AG09319 (cell line): ENCODE measurements at regions not wholly inside any gene's neighbourhood (a gene's known extent, or its start where the extent isn't known, plus 50 kb on each side); places are given as distances from the start of the nearest gene placed in this dataset.

Source experiments
- DNase-seq: peaks from one replicate; pipeline ENCODE4 v3.0.0-alpha.2; 2010; ENCODE audit warnings: low read depth; ENCODE audit errors: extremely low read depth
- CTCF ChIP-seq: IDR thresholded peaks from 2 replicates; pipeline ENCODE4 v1.5.1; 2011; ENCODE audit warnings: low read depth, mild to moderate bottlenecking, inconsistent platforms, low read length, moderate library complexity

- no peak for DNase-seq
- no peak for TF ChIP-seq CTCF
Observed at GRCh38 chr4:38189445-38189844, 229.2 kb downstream of the PTTG2 start.

GRCh38 chr4:38190717-38191178 lies 230.6 kb downstream of the PTTG2 start:
- peak; percentile 16 for DNase-seq
- TF ChIP-seq CTCF, result no peak

GRCh38 chr4:38192516-38192915 lies 232.3 kb downstream of the PTTG2 start:
- no peak for TF ChIP-seq CTCF
- no peak for DNase-seq

- DNase-seq, result no peak
Observed at GRCh38 chr4:38193236-38193863, 233.2 kb downstream of the PTTG2 start.

GRCh38 chr4:38194047-38194602 lies 233.9 kb downstream of the PTTG2 start:
- no peak for TF ChIP-seq CTCF
- no peak for DNase-seq

More at GRCh38 chr4:38193236-38193863, 233.2 kb downstream of the PTTG2 start:
- no peak for TF ChIP-seq CTCF

GRCh38 chr4:38195486-38195885 lies 235.3 kb downstream of the PTTG2 start:
- no peak for DNase-seq
- TF ChIP-seq CTCF, result no peak

GRCh38 chr4:38195911-38196310 lies 235.7 kb downstream of the PTTG2 start:
- no peak for TF ChIP-seq CTCF
- DNase-seq, result no peak
